NT2/D1 (cell line): ENCODE measurements at regions not wholly inside any gene's neighbourhood (a gene's known extent, or its start where the extent isn't known, plus 50 kb on each side); places are given as distances from the start of the nearest gene placed in this dataset.

Experiments
- YY1 ChIP-seq: IDR thresholded peaks from 2 replicates; pipeline ENCODE4 v1.6.1; 2011; ENCODE audit not compliant: insufficient read length, insufficient read depth
- ZNF274 ChIP-seq: IDR thresholded peaks from 2 replicates; pipeline ENCODE4 v1.6.1; 2011; ENCODE audit warnings: mild to moderate bottlenecking, low read depth, low read length

GRCh38 chr2:223169830-223170605 is 118.0 kb downstream of the KCNE4 start:
- TF ChIP-seq ZNF274: no peak
- TF ChIP-seq YY1: no peak
